Fibroblast of skin of right quadriceps (primary cell): ENCODE measurements at regions not wholly inside any gene's neighbourhood (a gene's known extent, or its start where the extent isn't known, plus 50 kb on each side); places are given as distances from the start of the nearest gene placed in this dataset.
"Not testable (repeated sequence)": the region's sequence is repeated elsewhere in the genome, so short reads cannot be mapped to it uniquely, and the experiment has no call there.

Experiments
- DNase-seq: peaks from one replicate; pipeline ENCODE4 v3.0.0-alpha.2; 2013

GRCh38 chr15:75792236-75792635 lies 51.0 kb upstream of the UBE2Q2 start:
- DNase-seq, result not testable (repeated sequence)

GRCh38 chr15:75791337-75791713 lies 51.9 kb upstream of the UBE2Q2 start:
- DNase-seq, result no peak

GRCh38 chr15:75790631-75791336 lies 52.5 kb upstream of the UBE2Q2 start:
- no peak for DNase-seq

- no peak for DNase-seq
Observed at GRCh38 chr15:75786575-75786947, 56.7 kb upstream of the UBE2Q2 start.

- DNase-seq, result peak; percentile 7
Observed at GRCh38 chr15:75785771-75786574, 57.3 kb upstream of the UBE2Q2 start.

GRCh38 chr15:75784511-75785480 lies 58.5 kb upstream of the UBE2Q2 start:
- not testable (repeated sequence) for DNase-seq

GRCh38 chr15:75783566-75783965 lies 59.7 kb upstream of the UBE2Q2 start:
- DNase-seq, result not testable (repeated sequence)

- DNase-seq, result no peak
Observed at GRCh38 chr15:75782926-75783325, 60.3 kb upstream of the UBE2Q2 start.

- DNase-seq, result not testable (repeated sequence)
Observed at GRCh38 chr15:75780995-75781394, 62.3 kb upstream of the UBE2Q2 start.

- DNase-seq, result no peak
Observed at GRCh38 chr15:75779504-75779903, 63.7 kb upstream of the UBE2Q2 start.

GRCh38 chr15:75776871-75777610 lies 64.4 kb upstream of the CSPG4 start:
- DNase-seq, result peak; percentile 73

- peak; percentile 83 for DNase-seq
Observed at GRCh38 chr15:75776065-75776423, 63.4 kb upstream of the CSPG4 start.

GRCh38 chr15:75775296-75776064 lies 62.8 kb upstream of the CSPG4 start:
- DNase-seq, result no peak

GRCh38 chr15:75773974-75774373 lies 61.3 kb upstream of the CSPG4 start:
- not testable (repeated sequence) for DNase-seq

- DNase-seq, result not testable (repeated sequence)
Observed at GRCh38 chr15:75771054-75771453, 58.4 kb upstream of the CSPG4 start.

GRCh38 chr15:75770131-75770530 lies 57.5 kb upstream of the CSPG4 start:
- DNase-seq, result no peak

GRCh38 chr15:75768526-75768925 lies 55.9 kb upstream of the CSPG4 start:
- not testable (repeated sequence) for DNase-seq

GRCh38 chr15:75765551-75766305 lies 53.1 kb upstream of the CSPG4 start:
- DNase-seq, result not testable (repeated sequence)

GRCh38 chr15:75764845-75765550 lies 52.4 kb upstream of the CSPG4 start:
- not testable (repeated sequence) for DNase-seq
